H1 (cell line): ENCODE measurements at regions not wholly inside any gene's neighbourhood (a gene's known extent, or its start where the extent isn't known, plus 50 kb on each side); places are given as distances from the start of the nearest gene placed in this dataset.

Experiments used
- CTCF ChIA-PET: fragments of 300-600 bp; sonication (Branson Sonifier 250); formaldehyde crosslinking; loops from one replicate; lab custom pipeline; 2021; ENCODE audit not compliant: partially characterized antibody; lab: Charles Lee
- POLR2A ChIA-PET: fragments of 300-600 bp; sonication (Branson Sonifier 250); formaldehyde crosslinking; loops from one replicate; lab custom pipeline; 2021; ENCODE audit warnings: inconsistent platforms; ENCODE audit not compliant: partially characterized antibody; lab: Charles Lee
- DNase-seq, 2 experiments: peaks; one replicate each; pipeline versions ENCODE4 v3.0.0 to v3.0.0-alpha.2; 2010 to 2022; ENCODE audit warnings: low spot score in 2 of 2, low read depth in 1 of 2, mixed read lengths in 1 of 2
- FAIRE-seq: peaks from 2 replicates; lab custom pipeline; 2011; peaks lifted over from hg19 to GRCh38; lab: Jason Lieb, UNC
- H2AFZ ChIP-seq: 2 replicates; pipeline ENCODE4 v1.8.1; 2012; ENCODE audit warnings: low read length, inconsistent platforms
- H2AK5ac ChIP-seq: 2 replicates; pipeline ENCODE4 v1.6.1; 2013; ENCODE audit warnings: low read depth, low read length
- H2BK120ac ChIP-seq: replicated peaks from 2 replicates; pipeline ENCODE3; 2013; ENCODE audit warnings: low read depth, low read length, inconsistent platforms
- H2BK12ac ChIP-seq: 2 replicates; pipeline ENCODE4 v1.6.1; 2013; ENCODE audit warnings: low read depth, low read length
- H2BK15ac ChIP-seq: 2 replicates; pipeline ENCODE4 v1.6.1; 2013; ENCODE audit warnings: low read length
- H2BK20ac ChIP-seq: 2 replicates; pipeline ENCODE4 v1.6.1; 2013; ENCODE audit warnings: low read length
- H2BK5ac ChIP-seq: 2 replicates; pipeline ENCODE4 v1.6.1; 2013; ENCODE audit warnings: low read depth, low read length
- H3K14ac ChIP-seq: 2 replicates; pipeline ENCODE4 v1.6.1; 2013; ENCODE audit warnings: inconsistent platforms; ENCODE audit not compliant: insufficient read length
- H3K18ac ChIP-seq: 2 replicates; pipeline ENCODE4 v1.6.1; 2013; ENCODE audit warnings: low read length; ENCODE audit errors: extremely low read depth
- H3K23ac ChIP-seq: 2 replicates; pipeline ENCODE4 v1.6.1; 2013; ENCODE audit warnings: inconsistent platforms; ENCODE audit not compliant: insufficient read length
- H3K23me2 ChIP-seq: 2 replicates; pipeline ENCODE4 v1.6.1; 2013; ENCODE audit warnings: low read depth, low read length
- H3K27ac ChIP-seq: 2 replicates; pipeline ENCODE4 v1.6.1; 2011; ENCODE audit warnings: low read depth, low read length, inconsistent platforms
- H3K27me3 ChIP-seq, 4 experiments: replicated peaks in 1 of 4; 1 replicate in 1 of 4; 2 replicates in 3 of 4; pipeline versions ENCODE4 v1.6.1 to v1.8.1; 2011 to 2013; ENCODE audit warnings: low read length in 3 of 4, mild to moderate bottlenecking in 3 of 4, inconsistent platforms in 2 of 4, mixed read lengths in 2 of 4, moderate library complexity in 1 of 4; ENCODE audit not compliant: control insufficient read depth in 3 of 4, insufficient read depth in 3 of 4; ENCODE audit errors: extremely low read depth in 1 of 4
- H3K36me3 ChIP-seq, 4 experiments: 2 replicates each; pipeline versions ENCODE4 v1.6.1 to v1.8.1; 2011 to 2013; ENCODE audit warnings: mild to moderate bottlenecking in 4 of 4, low read length in 3 of 4, moderate library complexity in 2 of 4, control low read depth in 1 of 4, inconsistent platforms in 1 of 4; ENCODE audit not compliant: insufficient read depth in 4 of 4, control insufficient read depth in 2 of 4
- H3K4ac ChIP-seq: replicated peaks from 2 replicates; pipeline ENCODE3; 2013; ENCODE audit warnings: low read length, low read depth, mixed read lengths, inconsistent platforms; ENCODE audit not compliant: insufficient read length
- H3K4me1 ChIP-seq, 4 experiments: replicated peaks in 1 of 4; 1 replicate in 1 of 4; 2 replicates in 3 of 4; pipeline versions ENCODE4 v1.6.1 to v1.8.1; 2011 to 2013; ENCODE audit warnings: low read length in 3 of 4, inconsistent platforms in 2 of 4, mixed read lengths in 1 of 4; ENCODE audit not compliant: insufficient read depth in 4 of 4, control insufficient read depth in 3 of 4
- H3K4me2 ChIP-seq, 2 experiments: 2 replicates each; pipeline versions ENCODE4 v1.6.1 to v1.8.1; 2011 to 2013; ENCODE audit warnings: low read depth in 2 of 2, low read length in 2 of 2, control low read depth in 1 of 2, inconsistent platforms in 1 of 2, mild to moderate bottlenecking in 1 of 2; ENCODE audit not compliant: insufficient read depth in 1 of 2
- H3K4me3 ChIP-seq, 4 experiments: fragments of 200-600, 300-600 bp in 1 of 4; sonication (generic), shearing (Covaris generic), sonication (Bioruptor Twin) in 1 of 4; 2 replicates each; pipeline versions ENCODE4 v1.5.1 to v1.8.1; 2011 to 2016; ENCODE audit warnings: low read length in 4 of 4, low read depth in 3 of 4, control low read depth in 2 of 4, inconsistent platforms in 2 of 4, mild to moderate bottlenecking in 2 of 4, mixed read lengths in 1 of 4, moderate library complexity in 1 of 4; ENCODE audit not compliant: insufficient read depth in 2 of 4; ENCODE audit errors: extremely low read depth in 1 of 4
- H3K56ac ChIP-seq: replicated peaks from 2 replicates; pipeline ENCODE3; 2013; ENCODE audit warnings: low read depth, mild to moderate bottlenecking, mixed read lengths, low read length, inconsistent platforms; ENCODE audit not compliant: insufficient read length
- H3K79me1 ChIP-seq: 2 replicates; pipeline ENCODE4 v1.6.1; 2013; ENCODE audit warnings: low read depth, low read length, control low read depth
- H3K79me2 ChIP-seq, 2 experiments: 2 replicates each; pipeline versions ENCODE4 v1.6.1 to v1.8.1; 2012 to 2013; ENCODE audit warnings: low read length in 2 of 2, mild to moderate bottlenecking in 2 of 2, inconsistent platforms in 1 of 2; ENCODE audit not compliant: insufficient read depth in 2 of 2, control insufficient read depth in 1 of 2
- H3K9ac ChIP-seq, 4 experiments: replicated peaks in 1 of 4; 1 replicate in 1 of 4; 2 replicates in 3 of 4; pipeline versions ENCODE4 v1.6.1 to v1.8.1; 2011 to 2013; ENCODE audit warnings: low read depth in 3 of 4, low read length in 3 of 4, control low read depth in 2 of 4, mild to moderate bottlenecking in 2 of 4, moderate library complexity in 2 of 4, inconsistent platforms in 1 of 4; ENCODE audit errors: extremely low read depth in 1 of 4
- H3K9me3 ChIP-seq, 2 experiments: 2 replicates each; pipeline versions ENCODE4 v1.6.1 to v1.8.1; 2012 to 2013; ENCODE audit warnings: mild to moderate bottlenecking in 2 of 2, moderate library complexity in 2 of 2, control low read depth in 1 of 2, inconsistent platforms in 1 of 2, low read depth in 1 of 2, low read length in 1 of 2, mixed read lengths in 1 of 2; ENCODE audit not compliant: insufficient read depth in 2 of 2
- H4K20me1 ChIP-seq, 2 experiments: replicated peaks in 1 of 2; 2 replicates each; pipeline versions ENCODE3 to v1.8.1; 2011 to 2013; ENCODE audit warnings: inconsistent platforms in 2 of 2, low read length in 2 of 2, mild to moderate bottlenecking in 1 of 2; ENCODE audit not compliant: insufficient read depth in 2 of 2, control insufficient read depth in 1 of 2
- H4K5ac ChIP-seq: 2 replicates; pipeline ENCODE4 v1.6.1; 2013; ENCODE audit warnings: low read length, low read depth, mixed read lengths, inconsistent platforms; ENCODE audit not compliant: insufficient read length
- H4K8ac ChIP-seq: 2 replicates; pipeline ENCODE4 v1.8.0; 2013; ENCODE audit warnings: mild to moderate bottlenecking, moderate library complexity, low read length, inconsistent platforms; ENCODE audit not compliant: insufficient read depth; ENCODE audit errors: extremely low read depth
- H4K91ac ChIP-seq: replicated peaks from 2 replicates; pipeline ENCODE3; 2013; ENCODE audit warnings: low read length, mixed read lengths, inconsistent platforms; ENCODE audit not compliant: insufficient read length
- ASH2L ChIP-seq: fragments of 200-600, 300-600 bp; sonication (generic); IDR thresholded peaks from one replicate; pipeline ENCODE4 v1.7.1; 2017; ENCODE audit warnings: low read length
- ATF3 ChIP-seq: IDR thresholded peaks from 2 replicates; pipeline ENCODE4 v1.6.1; 2011; ENCODE audit warnings: low read depth, mild to moderate bottlenecking, low read length; ENCODE audit not compliant: insufficient read depth
- GTF2F1 ChIP-seq: IDR thresholded peaks from 2 replicates; pipeline ENCODE4 v1.6.1; 2012; ENCODE audit warnings: low read depth, low read length, improper control_type of control experiment, borderline replicate concordance
- RFX5 ChIP-seq: IDR thresholded peaks from 2 replicates; pipeline ENCODE4 v1.6.1; 2011; ENCODE audit warnings: low read depth, low read length, improper control_type of control experiment, borderline replicate concordance
- SIN3A ChIP-seq, 2 experiments: IDR thresholded peaks in 1 of 2; conservative IDR thresholded peaks in 1 of 2; 2 replicates each; pipeline ENCODE4 v1.6.1; 2011 to 2012; ENCODE audit warnings: low read length in 2 of 2, improper control_type of control experiment in 1 of 2, low read depth in 1 of 2, mild to moderate bottlenecking in 1 of 2
- SIRT6 ChIP-seq: IDR thresholded peaks from one replicate; pipeline ENCODE4 v1.7.1; 2012; ENCODE audit warnings: low read length, inconsistent platforms
- SUZ12 ChIP-seq: fragments of 200-600 bp; sonication (generic); IDR thresholded peaks from 2 replicates; pipeline ENCODE4 v1.6.1; 2012; ENCODE audit warnings: mild to moderate bottlenecking, inconsistent platforms, low read length, moderate library complexity, mixed read lengths
- TCF12 ChIP-seq: IDR thresholded peaks from 2 replicates; pipeline ENCODE4 v1.6.1; 2011; ENCODE audit warnings: low read depth, mild to moderate bottlenecking, low read length
- WGBS, 2 experiments: shearing (Covaris generic) in 1 of 2; methylation state at CpG; one replicate each; pipeline versions ENCODE4 v1.1.6 to v1.1.7; 2013 to 2015; ENCODE audit warnings: low lambda C conversion rate in 2 of 2, mixed read lengths in 2 of 2, inconsistent platforms in 1 of 2, low coverage in 1 of 2, missing lambda C conversion rate in 1 of 2; ENCODE audit not compliant: insufficient replicate concordance in 2 of 2, insufficient coverage in 1 of 2, insufficient read length in 1 of 2; ENCODE audit errors: extremely low coverage in 1 of 2, missing lambda C conversion rate in 1 of 2; 5-methylcytosine and 5-hydroxymethylcytosine counted together

- Histone ChIP-seq H3K9ac (no peak overlapping the region), H3K79me2 (no peaks in the 10 kb centered on the region), H2BK5ac (no peak overlapping the region), H4K91ac (no peak overlapping the region), H3K79me1 (no peaks in the 10 kb centered on the region), H3K4ac (no peak overlapping the region), H2BK12ac (no peak overlapping the region), H4K8ac (no peak overlapping the region), H3K4me2 (no peak overlapping the region), H2AFZ (no peak overlapping the region), H2BK20ac (no peak overlapping the region), H3K14ac (no peak overlapping the region), H4K20me1 (no peaks in the 10 kb centered on the region), H3K27me3 (no peaks in the 10 kb centered on the region), H4K5ac (no peak overlapping the region), H3K56ac (no peak overlapping the region), H3K27ac (no peak overlapping the region), H3K36me3 (no peaks in the 10 kb centered on the region), H2BK15ac (no peak overlapping the region), H3K9me3 (no peaks in the 10 kb centered on the region), H3K23ac (no peak overlapping the region), H3K4me3 (no peak overlapping the region), H3K18ac (no peak overlapping the region), H3K4me1 (no peaks in the 10 kb centered on the region), H2AK5ac (no peak overlapping the region), H3K23me2 (no peaks in the 10 kb centered on the region), H2BK120ac (no peak overlapping the region)
- FAIRE-seq: no peak
- CTCF ChIA-PET: no interaction called here
- no peak for DNase-seq
- POLR2A ChIA-PET: no interaction called here
- 88% methylated on average over 2 of the region's 2 CpGs; no CpG with 5 or more reads in 1 of the 2 experiments for WGBS, 2 experiments
- TF ChIP-seq SIN3A (conservative IDR thresholded peaks at IDR 0.05 in 1 of 2, IDR thresholded peaks at IDR 0.05 in 1 of 2; ENCODE audit: low read depth in 1 of 2, low read length in 2 of 2): no peak
- TF ChIP-seq GTF2F1: no peak
- TF ChIP-seq ASH2L: no peak
- TF ChIP-seq SUZ12: no peak
- TF ChIP-seq RFX5: no peak
- TF ChIP-seq ATF3: no peak
- no peak for TF ChIP-seq TCF12
- no peak for TF ChIP-seq SIRT6
Measured at GRCh38 chr9:88230612-88231011, 92.3 kb upstream of the SPATA31C2 start.
